ENCODE measurements at regions not wholly inside any gene's neighbourhood (a gene's known extent, or its start where the extent isn't known, plus 50 kb on each side); places are given as distances from the start of the nearest gene placed in this dataset.

DNA sequence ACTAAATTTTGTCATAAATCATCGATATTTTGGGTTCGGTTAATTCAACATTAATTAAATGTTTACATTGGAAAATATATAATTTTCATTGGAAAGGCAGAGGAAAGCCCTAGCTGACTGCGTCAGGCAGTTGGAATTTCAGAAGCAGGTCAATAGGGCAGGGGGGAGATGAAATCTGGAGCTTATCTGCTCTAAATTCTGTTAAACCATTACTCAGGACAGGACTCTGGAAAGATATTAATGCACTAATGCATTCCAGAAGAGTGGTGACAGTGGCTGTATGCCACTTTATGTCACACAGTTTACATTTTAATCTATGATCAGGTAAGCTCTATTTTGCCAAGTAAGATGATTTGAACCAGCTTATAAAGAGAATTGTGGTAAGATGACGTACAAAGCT lies 153.0 kb upstream of the B3GALT2 start:
- no peak for DNase-seq

DNA sequence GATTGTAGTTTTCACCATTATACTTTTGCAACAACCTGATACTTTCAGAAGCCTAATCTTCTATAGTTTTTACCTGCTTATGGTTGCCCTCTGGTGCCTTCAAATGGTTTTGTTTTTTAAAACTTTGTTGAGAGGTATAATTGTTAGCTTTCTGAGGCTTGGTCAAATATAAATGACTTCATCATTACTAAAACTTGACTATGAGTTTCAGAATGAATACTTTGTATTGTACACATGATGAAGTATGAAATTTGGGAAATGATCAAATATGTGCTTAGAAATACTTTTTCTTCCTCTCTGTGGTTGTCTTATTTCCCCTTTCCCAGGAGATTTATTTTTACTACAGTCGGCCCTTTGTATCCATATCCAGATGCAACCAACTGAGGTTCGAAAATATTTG lies 151.8 kb upstream of the B3GALT2 start:
- DNase-seq = no peak

DNA sequence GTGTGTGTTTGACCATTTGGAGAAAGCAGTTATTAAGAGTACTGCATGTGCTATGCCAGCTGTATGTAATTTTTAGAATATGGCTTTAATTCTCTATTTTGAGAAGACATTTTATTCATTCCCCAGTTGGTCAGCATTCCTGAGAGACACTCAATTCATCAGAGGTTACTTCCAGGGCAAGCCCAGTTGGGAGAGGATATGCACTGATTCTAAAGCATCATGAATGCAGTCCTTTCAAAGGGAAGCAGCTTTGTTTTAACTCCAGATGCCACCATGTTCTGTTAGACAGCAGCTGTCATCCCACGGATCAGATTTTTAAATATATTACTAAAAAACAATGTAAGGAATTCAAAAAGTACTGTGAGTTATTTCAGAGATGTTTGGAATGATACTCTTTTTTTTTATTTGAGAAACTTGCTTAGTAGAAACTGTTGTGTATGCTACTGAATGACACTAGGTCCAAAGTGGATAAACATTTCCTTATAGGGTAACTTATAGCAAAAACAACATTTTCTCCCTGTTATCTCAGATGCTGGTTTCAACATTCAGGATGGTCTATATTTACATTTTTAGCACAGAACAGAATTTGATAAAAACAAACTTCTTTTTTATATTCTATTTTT lies 149.5 kb upstream of the B3GALT2 start:
- no peak for DNase-seq

DNA sequence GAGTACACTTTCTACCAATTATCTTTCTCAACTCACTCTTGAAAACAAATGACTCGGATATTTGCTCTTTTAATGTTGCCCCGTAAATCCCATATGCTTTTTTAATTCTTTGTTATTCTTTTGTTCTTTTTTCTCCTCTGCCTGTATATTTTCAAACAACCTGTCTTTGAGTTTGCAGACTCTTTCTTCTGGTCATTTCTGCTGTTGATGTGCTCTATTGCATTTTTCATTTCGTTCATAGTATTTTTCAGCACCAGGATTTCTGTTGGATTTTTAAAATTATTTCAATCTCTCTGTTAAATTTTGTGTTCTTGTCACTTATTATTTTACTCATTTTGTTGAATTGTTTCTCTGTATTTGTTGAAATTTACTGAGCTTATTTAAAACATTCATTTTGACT lies 146.8 kb upstream of the B3GALT2 start:
- no peak for DNase-seq

DNA sequence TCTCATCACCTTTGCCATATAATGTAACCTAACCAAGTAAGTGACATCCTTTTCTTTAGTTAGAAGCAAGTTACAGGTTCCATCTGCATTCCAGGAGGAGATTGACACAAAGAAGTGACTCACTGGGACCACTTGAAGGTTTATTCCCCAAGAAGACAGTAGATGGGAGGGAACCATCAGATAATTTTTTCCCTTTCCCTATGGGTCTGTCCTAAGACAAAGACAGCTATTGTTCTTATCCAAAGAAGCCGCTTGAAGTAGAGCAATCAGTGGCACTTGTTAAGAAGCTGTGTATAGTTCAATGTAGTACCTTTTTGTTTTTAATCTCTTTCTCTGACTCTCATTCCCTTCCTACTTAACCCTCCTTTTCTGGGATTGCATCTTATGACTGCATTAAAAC lies 139.9 kb upstream of the B3GALT2 start:
- no peak for DNase-seq

DNA sequence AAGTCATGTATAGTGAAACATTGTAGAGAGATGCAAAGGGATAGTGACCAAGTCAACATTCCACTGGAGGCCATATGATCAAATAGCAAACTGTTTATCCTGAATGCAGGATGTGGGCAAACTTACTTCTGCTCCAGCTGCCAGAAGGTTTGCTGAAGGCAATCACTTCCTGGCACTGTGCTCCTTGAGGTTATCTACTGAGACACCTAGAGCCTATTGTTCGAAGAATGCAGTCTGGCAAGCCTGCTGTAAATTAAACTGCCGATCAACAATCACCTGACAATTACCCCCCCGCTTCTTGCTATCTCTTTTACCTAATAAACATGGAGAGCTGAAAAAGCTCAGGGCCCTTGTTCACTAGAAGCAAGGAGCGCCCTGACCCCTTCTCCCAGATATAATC lies 139.4 kb upstream of the B3GALT2 start:
- DNase-seq = no peak

DNA sequence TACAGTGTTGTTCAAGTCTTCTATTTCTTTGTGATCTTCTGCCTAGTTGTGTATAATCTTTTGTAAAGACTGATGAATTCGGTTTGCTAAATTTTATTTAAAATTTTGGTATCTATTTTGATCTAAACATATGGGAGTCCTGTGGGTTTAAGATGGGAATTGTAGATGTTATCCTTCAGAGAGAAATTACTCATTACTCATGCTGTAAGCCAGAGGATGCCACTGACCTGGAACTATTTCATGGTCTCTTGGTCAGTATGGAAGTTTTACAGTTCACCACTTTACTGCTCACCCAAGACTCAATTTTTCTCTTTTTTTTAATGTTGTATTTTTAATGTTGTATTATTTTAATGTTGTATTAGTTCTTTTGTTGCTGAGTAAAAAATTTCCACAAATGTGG lies 138.6 kb upstream of the B3GALT2 start:
- no peak for DNase-seq

DNA sequence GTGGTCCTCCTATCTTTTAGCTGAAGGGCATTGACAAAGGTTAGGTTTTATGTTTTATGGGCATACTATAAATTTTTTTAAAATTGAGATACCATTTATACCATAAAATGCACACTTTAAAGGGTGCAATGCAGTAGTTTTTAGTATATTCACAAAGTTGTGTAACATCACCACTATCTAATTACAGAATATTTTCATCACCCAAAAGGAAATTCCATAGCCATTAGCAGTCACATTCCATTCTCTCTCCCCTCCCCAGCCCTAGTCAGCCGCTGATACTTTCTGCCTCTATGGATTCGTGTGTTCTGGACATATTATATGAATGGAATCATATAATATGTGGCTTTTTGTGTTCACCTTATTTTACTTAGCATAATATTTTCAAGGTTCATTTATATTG lies 135.8 kb upstream of the B3GALT2 start:
- DNase-seq = no peak

DNA sequence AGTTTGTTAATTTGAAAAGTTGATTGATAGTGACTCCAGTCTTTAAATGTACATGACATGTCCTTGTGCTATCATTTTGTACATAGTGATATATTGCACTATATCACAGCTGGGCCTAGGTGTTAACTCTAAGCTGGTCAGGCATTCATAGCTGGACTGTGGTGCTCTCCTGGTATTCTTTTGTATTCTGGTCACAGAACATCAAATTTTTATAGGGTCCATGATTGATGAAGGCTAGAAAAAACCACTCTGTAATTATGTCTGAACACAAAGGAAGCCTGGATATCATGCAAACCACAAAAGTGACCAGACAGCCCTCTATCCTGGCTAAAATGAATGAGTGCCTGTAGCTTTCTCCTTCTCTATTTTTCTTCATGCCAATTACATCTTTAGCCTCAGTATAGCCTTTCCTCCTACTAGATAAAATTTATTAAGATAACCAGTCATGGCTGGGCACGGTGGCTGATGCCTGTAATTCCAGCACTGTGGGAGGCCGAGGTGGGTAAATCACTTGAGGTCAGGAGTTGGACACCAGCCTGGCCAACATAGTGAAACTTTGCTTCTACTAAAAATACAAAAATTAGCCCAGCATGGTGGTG lies 134.9 kb upstream of the B3GALT2 start:
- DNase-seq = no peak

DNA sequence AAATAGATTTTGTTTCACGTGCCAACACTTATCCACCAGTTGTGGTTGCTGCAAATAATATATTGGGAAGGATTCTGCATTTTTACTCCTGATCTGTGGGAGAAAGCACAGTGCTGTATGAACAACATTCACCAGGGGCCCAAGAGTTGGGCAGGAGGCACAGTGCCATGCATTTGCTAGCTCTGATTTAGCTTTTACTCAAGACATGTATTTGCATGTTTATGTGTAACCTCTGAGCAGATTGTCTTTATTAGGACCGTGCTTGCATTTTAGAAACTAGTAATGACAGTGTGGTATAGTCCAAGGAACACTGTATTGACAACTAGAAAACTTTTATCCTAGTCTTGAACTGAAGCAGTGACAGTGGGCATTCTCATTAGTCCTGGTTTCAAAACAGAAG lies 133.9 kb upstream of the B3GALT2 start:
- DNase-seq = no peak

DNA sequence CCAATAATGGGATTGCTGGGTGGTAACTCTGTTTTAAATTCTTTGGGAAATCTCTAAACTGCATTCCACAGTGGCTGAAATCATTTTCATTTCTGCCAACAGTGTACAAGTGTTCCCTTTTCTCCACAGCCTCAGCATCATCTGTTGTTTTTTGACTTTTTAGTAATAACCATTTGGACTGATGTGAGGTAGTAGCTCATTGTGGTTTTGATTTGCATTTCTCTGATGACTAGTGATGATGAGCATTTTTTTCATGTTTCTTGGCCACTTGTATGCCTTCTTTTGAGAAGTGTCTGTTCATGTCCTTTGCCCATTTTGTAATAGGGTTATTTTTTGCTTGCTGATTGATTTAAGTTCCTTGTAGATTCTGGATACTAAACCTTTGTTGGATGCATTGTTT lies 131.9 kb upstream of the B3GALT2 start:
- DNase-seq = no peak

DNA sequence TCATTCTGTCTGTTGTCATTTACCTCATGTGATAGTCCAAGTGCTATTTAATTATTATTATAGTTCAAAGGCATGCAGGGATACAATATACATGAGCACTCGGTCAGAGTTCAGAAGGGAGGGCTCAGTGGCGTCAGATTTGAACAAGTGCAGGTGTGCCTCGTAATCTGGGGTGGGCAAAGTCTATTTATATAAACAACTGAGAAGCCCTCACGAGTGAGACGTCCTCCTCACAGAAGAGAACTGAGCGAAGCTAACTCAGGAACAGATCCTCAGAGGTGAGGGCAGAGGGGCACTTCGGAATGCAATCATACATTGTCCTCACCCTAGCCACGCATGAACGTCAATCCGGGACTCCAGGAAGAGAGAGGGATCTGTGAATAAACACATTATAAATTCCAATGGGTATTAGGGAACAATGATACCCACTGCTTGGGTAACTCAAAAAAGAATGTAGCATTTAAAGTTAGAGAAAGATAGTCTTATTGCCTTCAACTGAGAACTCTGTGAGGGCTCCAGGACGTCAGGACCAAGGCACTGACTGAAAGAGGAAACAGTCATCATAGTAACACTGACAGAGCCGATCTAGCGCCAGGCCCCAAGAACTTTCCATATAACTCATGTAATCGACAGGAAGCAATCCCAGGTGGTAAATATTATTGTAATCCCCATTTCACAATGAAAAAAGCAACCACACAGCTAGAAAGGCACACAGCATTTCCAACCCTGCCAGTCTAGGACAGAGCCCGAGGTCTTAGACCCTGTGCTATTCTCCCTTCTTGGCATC lies 127.1 kb upstream of the B3GALT2 start:
- DNase-seq = no peak

DNA sequence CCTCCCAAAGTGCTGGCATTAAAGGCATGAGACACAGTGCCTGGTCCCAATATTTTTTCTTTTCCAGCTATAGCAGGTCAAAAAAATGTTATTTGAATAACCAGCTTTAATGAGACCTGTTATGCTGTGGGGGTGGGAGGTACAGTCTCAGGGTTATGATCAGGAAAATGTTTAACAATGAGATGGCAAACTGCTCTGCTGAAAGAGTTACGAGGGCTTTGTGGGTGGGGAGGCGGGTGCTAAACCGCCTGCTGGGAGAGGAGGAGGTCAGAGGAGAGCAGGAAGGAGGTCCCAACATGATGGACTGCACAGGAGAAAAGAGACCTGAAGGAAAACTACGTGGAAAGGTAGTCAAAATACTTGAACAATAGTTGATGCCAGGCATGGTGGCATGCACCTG lies 126.0 kb upstream of the B3GALT2 start:
- DNase-seq = no peak

DNA sequence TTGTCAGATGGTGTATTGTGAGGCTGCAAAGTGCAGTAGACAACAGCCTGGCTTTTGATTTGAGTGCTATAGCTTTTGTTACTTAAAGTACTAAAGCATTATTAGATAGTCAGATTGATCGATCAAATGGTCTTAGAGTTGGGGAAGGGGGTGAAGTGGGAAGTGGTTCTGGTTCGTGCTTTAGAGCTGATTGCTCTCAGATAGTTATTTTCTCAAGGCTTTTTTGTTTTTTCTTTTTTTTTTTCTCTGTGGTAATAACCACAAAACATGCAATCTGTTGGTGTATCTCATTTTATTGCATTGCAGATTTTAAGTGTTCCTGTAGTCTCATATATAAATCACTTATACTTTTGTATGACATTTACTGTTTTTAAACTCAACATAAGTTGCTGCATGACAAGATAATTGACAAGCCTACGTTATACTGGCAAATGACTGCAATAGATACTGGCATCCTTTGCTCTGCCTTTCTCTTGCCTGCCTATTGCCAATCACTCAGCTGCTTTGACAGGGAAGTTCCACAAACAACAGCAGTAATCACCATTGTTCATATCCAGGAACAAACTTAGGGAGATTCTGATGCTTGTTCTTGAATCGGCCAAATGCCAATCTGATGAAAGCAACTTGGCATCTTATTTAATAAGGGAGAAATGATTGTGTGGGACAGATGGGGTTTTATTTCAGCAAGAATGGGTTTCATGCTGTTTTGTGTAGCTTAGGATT lies 125.0 kb upstream of the B3GALT2 start:
- DNase-seq = no peak

DNA sequence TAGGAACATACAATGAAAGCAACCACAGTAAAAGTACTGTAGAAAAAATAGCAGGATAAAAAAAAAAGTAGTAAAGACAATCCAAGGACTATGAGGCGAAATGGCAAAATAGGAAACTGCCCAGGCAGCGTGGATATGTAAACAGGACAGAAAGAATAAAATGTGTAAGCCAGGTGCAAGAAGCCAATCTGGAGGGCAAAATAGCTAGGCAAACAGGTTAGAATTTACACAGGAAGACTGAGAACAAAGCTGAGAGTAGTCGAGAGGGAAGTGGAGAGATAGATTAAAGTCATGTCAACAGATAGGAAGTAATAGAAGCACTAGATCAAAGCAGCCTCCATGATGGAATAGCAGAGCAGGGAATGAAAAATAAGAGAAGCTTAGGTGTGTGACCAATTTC lies 124.2 kb upstream of the B3GALT2 start:
- DNase-seq = peak; percentile 94

DNA sequence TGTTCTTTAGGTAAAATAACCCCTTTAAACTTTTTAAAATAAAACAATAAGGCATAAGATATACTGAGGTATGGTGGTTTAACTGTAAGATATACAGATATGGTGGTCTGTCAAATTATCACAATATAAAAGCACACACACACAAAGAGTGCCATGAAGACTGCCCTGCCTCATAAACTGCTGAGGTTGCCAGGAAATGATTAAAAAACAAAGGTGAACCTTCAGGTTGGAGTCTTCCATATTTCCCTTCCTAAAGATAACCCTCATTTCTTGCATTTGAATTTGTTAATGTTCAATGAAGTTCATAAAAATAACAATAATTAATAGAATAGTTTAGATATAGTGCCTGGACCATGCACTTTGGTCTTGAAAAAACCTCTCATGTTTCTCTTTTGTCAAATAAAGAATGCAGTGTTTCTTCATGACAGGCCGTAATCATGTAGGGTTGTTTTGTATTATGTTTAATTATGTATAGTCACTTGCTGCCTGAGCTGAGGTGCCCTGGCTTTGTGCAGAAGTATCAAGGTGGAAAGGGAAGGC lies 123.6 kb upstream of the B3GALT2 start:
- no peak for DNase-seq

DNA sequence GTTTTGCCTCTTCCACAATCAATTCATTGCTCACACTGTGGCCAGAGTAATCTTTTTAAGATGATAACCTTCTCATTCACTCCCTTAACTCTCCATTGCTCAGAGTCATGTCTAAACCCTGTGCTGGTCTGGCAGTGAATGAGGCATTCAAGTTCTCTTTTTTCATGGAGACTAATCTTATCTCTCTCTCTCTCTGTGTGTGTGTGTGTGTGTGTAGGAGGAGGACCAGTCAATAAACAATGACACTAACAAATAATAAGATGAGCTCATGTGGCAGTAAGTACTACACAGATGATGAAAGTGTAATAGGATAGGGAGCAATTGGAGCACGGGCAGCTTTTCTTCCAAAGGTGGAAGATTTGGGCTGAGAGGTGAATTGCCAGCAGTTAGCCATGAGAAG lies 122.0 kb upstream of the B3GALT2 start:
- DNase-seq = peak; percentile 22

DNA sequence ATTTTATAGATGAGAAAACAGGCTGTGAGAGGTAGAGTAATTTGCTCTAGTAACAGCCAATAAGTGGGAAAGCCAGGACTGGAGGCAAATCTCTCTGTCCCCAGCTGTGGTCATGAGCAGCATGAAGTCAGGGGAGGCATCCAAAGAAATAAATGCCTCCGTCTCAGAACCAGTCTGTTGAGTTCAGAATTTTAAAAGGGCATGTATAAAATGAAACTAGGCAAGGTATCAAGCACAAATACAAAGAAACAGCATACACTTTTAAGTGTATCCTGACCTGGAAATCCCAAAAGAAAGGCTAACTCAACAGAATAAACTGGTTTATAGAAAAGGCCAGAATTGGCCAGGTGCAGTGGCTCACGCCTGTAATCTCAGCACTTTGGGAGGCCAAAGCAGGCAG lies 120.0 kb upstream of the B3GALT2 start:
- DNase-seq = no peak
